ENCODE measurements at regions not wholly inside any gene's neighbourhood (a gene's known extent, or its start where the extent isn't known, plus 50 kb on each side); places are given as distances from the start of the nearest gene placed in this dataset.
"Not testable (repeated sequence)": the region's sequence is repeated elsewhere in the genome, so short reads cannot be mapped to it uniquely, and the experiment has no call there.

DNA sequence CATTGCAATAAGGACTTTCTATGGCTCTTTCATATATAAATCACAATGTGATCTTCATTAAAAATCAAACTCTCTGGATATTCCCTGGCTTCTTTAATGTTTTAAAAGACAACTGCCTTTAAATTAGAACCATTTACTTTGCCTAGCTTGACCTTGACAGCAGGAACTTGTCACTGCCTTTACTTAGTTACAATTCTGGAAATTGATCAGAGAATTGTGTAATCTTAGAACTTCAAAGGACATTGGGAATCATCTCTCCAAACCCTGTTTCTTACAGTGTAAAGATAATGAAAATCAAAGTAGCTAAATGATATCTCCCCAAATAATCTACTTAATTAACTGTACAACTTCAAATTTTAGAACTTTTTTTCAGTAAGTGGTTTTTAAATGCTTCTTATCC lies 517.6 kb upstream of the CCDC179 start:
- no peak for DNase-seq

DNA sequence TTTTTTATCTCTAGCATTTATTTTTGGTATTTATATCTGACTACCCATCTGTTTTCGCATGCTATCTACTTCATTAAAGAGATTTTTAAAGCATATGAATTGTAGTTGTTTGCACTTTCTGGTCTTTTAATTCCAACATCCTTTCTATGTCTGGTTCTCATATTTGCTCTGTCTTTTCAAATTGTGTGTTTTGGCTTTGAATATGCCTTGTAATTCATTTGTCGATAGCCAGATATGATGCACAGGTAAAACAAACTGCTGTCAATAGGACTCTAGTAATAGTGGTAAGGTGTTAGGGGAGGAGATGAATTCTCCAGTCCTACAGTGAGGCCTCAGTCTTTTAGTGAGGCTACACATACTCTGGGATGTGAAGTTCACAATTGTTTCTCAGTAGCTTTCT lies 530.8 kb upstream of the CCDC179 start:
- DNase-seq = no peak

DNA sequence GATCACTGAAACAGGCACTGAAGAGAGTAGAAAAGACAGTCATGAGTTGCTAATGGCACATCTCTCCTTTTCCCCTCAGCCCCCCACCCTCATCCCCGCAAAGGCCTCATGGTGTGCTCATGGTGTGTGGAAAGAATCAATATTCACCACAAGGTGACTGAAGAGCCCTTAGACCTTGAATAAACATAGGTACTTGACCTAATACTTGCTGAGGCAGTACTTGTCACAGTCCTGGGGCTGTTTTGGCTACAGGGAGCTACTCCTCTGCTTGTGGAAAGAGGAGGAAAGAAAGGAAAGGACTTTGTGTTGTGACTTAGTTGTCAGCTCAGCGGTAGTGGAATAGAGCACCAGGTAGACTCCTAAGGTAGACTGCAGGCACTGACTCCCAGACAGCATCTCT lies 537.8 kb upstream of the CCDC179 start:
- no peak for DNase-seq

DNA sequence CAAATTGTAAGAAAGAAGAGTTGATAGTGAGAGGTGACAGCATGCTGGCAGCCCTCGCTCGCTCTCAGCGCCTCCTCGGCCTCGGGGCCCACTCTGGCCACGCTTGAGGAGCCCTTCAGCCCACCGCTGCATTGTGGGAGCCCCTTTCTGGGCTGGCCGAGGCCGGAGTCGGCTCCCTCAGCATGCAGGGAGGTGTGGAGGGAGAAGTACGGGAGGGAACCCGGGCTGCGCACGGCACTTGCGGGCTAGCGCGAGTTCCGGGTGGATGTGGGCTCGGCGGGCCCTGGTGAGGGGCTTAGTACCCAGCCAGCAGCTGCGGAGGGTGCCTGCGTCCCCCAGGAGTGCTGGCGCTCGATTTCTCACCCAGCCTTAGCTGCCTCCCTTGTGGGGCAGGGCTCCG lies 539.7 kb upstream of the CCDC179 start:
- no peak for DNase-seq

DNA sequence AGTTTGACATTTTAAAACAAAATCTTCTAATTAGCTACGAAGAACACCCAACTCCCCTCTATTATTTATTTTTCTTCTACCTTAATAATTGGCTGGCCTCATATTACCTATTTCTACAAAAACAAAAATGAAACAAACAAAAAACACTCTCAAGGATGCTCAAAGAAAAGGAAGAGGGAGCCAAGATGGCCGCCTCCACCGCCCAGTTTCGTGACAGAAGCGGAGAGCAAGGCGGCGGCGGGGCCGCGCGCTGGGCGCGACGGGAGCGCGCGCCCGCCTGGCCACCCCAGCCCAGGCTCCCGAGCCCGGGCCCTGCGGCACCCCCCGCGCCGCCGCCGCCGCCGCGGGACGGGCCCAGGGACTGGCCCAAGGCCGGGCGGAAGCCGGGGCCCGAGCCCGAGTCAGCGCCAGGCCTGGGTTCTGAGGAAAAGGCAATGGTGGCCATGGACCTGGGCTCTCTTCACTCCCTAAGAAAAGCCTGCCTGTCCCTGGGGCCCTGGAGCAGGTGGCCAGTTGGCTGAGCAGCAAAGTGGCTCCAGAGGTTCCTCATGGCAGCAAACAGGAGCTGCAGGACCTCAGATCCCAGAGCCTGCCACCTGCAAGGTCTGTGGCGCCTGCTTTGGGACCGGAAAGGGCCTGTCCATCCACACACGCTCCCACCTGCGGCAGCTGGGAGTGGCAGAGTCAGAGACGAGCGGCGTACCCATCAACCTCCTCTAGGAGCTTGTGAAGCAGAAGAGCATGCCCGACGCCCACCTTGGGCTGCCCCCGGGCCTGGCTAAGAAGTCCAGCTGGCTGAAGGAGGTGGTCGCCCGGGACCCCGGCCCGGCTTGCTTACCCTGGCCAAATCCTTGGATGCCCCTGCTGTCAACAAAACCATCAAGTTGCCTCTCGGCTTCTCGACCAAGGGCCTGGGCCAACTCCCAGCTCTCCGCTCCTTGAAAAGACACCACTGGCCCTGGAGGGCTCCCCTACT lies 543.2 kb upstream of the CCDC179 start:
- no peak for DNase-seq

DNA sequence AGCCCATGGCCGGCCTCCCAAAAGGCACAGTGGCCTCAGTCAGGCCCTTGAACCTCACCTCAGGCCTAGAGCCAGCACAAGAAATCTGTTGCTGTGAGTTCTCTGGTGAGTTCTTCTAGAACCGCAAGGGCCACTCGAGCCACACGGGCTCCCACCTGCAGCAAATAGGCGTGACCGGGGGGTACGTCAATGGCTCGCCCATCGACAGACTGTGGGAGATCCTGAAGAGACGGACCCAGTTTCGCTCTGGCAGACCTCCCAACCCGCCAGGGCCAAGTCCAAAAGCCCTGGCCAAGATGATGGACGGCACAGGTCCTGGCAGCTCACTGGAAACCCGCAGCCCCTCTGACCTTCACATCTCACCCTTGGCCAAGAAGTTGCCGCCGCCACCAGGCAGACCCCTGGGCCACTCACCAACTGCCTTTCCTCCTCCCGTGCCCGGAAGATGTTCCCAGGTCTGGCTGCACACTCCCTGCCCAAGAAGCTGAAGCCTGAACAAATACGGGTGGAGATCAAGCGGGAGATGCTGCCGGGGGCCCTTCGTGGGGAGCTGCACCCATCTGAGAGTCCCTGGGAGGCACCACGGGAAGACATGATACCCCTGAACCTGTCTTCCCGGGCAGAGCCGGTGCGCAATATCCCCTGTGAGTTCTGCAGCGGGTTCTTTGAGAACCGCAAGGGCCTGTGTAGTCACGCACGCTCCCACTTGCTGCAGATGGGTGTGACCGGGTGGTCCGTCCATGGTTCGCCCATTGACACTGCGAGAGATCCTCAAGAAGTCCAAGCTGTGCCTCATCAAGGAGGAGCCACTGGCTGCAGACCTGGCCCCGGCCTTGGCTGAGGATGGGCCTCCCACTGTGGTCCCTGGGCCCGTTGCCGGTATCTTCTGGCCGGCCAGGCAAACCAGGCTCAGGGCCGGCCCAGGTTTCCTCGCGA lies 544.2 kb upstream of the CCDC179 start:
- no peak for DNase-seq

DNA sequence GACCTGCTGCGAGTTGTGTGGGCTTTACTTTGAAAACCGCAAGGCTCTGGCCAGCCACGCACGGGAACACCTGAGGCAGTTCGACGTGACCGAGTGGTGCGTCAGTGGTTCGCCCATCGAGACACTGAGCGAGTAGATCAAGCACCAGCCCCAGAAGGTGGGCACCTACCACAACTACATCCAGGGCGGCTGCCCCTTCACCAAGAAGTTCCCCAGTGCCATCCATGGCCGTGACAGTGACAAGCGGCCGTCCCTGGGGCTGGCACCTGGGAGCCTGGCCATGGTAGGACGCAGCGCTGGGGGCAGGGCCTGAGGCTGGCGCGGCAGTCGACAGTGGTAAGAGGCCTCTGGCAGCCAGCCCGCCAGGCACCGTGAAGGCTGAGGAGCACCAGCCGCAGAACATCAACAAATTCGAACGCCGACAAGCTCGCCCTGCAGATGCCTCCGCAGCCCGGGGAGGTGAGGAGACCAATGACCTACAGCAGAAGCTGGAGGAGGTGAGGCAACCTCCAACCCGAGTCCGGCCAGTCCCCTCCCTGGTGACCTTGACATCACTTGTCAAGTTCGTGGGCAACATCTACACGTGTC lies 545.2 kb upstream of the CCDC179 start:
- DNase-seq = no peak

DNA sequence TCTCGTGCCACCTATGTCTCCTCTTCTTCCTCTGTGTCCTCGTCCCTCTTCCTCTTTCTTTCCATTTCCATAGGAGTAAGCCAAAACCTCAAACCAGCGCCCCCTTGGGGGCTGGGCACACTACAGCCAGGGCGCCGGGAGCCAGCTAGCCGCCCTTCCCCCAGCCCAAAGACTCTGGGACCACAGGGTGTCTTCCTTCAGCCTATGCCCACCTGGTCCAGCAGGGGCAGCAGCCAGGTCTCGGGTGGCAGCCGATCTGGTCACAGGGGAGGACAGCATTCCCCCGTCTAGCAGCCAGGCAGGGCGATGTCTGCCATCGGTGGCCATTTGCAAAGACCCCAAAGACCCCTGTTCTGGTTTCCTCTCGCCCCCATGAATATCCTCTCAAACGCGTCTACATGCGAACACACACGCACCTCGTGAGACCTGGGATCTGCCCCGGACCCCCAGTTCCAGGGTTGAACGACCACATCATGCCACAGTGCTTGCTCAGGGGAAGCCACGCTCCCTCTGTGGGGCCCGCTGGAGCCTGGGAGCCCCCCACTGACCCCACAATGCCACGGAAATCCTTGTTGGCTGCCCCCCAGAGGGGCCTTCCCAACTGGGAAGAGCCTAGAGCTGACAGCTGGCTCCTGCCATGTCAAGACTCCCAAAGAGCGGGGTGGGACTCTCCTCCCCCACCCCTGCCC lies 546.0 kb upstream of the CCDC179 start:
- no peak for DNase-seq

DNA sequence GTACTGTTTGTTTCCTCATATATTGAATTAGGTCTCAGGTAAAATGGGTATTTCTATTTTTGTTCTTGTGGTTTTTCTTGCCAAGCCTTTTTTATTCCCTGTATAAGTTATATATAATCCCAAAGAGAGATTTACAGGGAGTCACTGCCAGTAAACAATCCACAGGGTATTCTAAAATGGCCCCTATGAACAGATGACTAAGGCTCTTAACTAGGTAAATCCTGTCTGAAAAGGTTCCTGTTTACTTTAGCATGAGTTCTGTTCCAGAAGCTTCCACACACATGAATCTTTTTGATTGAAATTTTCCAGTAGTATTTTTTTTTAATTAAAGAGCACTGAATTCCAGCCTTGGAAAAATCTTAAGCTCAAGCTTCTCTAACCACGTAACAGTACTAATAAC lies 552.8 kb upstream of the CCDC179 start:
- no peak for DNase-seq

DNA sequence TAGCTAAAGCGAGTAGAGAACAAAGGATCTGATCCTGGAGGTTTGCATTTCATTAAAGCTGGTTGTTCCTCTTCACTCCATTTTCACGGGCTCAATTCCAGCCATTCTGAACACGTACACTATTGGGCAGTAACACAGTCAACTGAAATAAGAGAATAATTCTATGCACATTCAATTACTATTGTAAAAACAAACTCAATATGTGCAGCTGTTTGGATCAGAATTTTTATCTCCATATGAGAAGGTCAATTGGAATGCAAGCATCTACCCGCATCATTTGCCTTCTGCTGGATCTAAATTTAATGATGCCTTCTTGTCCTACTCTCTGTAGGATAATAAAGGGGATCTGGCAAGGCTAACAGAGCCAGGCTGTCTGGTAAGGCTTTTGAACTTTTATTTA lies 562.8 kb upstream of the CCDC179 start:
- DNase-seq = no peak

DNA sequence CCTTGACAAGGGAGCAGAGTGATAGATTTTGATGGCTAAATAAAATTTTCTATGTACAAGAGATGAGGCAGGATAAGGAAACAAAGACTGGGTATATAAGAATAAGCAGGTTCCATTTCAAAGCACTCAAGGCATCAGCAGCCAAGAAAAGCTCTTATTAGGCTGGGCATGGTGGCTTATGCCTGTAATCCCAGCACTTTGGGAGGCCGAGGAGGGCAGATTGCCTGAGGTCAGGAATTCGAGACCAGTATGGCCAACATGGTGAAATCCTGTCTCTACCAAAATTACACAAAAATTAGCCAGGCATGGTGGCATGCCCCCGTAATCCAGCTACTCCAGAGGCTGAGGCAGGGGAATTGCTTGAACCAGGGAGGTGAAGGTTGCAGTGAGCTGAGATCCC lies 563.4 kb upstream of the CCDC179 start:
- no peak for DNase-seq

DNA sequence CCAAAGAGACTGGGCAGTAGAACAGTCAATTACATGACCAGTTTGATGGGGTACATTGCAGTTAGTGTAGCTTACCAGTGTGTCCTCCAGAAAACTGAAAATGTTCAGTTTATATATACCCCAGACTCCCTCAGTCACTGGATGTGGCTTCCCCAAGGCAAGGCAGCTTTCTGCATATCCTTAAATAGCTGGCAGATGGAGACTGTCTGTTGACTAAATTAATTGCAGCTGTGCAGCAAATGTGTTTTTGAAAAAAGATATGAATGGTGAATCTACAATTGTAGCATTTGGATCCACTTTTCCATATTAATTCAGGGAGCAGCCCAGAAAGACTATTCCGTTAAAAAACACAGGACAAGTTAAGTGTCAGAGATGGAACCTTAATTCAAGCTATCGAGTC lies 565.1 kb upstream of the CCDC179 start:
- no peak for DNase-seq

DNA sequence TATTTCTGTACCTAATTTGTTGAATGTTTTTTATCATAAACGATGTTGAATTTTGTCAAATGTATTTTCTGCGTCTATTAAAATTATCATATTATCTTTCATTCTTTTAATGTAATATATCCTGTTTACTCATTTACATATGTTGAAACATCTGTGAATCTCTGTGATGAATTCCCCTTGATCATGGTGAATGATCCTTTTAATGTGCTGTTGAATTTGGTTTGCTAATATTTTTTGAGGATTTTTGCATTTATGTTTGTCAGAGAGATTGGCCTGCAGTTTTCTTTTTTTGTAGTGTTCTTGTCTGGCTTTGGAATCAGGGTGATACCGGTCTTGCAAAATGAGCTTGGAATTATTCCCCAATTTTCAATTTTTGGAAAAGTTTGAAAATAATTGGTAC lies 569.3 kb upstream of the CCDC179 start:
- DNase-seq = no peak

DNA sequence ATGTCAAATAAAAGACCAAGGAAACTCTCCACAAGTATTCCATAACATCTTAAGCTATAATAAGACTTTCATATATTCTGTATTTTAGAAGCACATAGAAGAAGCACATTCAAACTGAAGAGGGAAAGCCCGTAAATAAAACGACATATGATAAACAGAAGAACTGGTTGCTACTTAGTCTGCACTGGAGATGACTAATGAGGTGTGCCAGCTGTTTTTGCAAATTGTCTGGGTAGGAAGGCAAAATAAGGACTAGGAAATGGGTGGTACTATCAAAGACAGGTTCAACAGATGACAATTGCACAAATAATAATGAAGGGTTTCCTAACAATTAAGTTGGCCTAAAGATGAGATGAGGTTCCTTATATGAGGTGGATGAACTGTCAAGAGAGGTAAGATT lies 593.2 kb upstream of the CCDC179 start:
- no peak for DNase-seq

DNA sequence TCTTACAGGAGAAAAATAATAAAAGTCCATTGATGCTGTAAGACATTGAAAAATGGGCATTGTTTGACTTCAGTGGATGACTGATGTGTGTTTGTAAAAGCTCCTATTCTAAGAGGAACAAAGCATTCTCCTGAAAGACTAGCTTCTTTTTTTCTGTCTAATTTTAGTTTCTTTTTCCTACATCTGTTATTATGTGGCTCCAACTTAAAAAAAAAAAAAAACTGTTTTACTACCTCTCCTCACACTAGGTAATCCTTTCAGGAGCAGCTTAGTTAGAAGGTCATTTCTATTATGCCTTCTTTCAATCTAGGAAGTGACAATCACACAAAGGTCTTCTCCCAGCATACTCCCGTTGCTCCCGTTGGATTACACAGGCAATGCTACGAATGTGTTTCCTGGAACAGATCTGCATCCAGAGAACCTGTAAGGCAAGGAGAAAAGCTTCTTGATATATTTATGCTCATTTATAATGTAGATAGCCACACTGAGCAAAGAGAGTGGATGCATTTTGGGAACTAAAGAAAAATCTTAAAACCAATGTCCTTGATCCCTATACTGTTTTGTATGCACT lies 595.1 kb upstream of the CCDC179 start:
- DNase-seq = no peak

DNA sequence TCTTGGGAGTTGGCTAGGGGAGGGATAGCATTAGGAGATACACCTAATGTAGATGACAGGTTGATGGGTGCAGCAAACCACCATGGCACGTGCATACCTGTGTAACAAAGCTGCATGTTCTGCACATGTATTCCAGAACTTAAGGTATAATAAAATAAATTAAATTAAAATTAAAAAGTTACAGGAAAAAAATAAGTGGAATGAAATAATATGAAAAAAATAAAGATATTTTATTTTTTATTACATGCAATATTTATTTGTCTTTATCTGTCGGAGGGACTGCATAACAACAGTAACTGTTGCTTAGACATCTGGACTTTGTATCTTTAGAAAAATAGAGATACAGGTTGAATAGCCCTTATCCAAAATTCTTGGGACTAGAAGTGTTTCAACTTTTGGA lies 597.4 kb upstream of the CCDC179 start:
- no peak for DNase-seq

DNA sequence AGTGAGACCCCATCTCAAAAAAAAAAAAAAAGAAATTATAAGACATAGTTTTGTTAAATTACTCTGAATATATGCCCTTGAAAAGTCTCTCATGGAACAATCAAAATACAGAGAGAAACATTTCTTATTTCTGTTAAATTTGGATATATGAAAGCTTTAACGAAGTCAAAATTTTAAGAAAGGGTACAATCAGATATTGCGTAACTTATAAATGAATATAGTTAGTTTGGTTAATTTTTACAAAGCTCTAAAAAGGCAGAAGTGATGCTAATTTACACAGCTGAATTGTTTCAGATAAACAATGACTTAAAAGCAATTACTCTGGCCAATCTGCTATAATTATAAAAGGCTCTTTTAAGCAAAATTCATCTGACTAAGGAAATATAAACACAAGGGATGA lies 611.6 kb upstream of the CCDC179 start:
- DNase-seq = no peak

DNA sequence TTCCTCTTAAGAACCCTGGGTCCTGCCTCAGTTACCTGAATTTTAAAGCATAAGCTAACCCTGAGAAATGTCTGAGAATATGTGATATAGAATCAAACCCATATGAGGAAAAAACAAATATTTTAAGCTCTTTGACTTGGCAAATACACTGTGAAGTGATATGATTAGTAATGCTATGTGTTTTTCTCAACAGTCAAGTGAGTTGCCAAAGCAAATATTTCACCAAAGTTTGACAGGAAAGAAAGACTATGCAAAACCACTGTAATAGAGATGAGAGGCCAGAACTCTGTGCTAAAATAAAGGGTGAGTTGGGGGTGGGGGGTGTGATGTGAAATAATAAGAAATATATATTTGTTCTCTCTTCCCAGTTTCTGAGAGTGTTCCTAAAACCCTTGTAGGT lies 613.5 kb upstream of the CCDC179 start:
- no peak for DNase-seq

DNA sequence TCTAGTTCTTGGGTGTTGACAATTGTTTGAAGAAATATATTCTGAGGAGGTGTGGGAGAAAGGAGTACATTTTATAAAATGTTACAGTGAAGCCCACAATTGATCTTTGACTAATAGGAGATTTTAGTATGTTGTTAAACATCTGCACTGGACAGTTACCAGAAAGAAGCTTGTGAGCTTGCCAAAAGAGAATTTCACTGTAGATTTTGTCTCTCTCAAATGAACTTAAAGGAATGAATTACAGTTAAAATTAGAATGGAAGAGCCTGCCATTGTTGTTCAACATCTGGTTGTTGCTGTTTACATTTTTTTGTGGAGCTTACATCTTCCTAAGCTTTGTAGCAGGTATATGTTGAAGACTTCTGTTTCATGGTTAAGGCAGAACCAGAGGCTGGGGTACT lies 620.5 kb upstream of the CCDC179 start:
- DNase-seq = no peak

DNA sequence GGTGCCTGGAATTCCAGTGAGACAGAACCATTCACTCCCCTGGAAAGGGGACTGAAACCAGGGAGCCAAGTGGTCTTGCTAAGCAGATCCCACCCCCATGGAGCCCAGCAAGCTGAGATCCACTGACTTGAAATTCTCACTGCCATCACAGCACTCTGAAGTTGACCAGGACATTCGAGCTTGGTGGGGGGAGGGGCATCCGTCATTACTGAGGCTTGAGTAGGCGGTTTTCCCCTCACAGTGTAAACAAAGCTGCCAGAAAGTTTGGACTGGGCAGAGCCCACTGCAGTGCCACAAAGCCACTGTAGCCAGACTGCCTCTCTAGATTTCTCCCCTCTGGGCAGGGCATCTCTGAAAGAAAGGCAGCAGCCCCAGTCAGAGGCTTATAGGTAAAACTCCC lies 623.9 kb upstream of the CCDC179 start:
- not testable (repeated sequence) for DNase-seq

DNA sequence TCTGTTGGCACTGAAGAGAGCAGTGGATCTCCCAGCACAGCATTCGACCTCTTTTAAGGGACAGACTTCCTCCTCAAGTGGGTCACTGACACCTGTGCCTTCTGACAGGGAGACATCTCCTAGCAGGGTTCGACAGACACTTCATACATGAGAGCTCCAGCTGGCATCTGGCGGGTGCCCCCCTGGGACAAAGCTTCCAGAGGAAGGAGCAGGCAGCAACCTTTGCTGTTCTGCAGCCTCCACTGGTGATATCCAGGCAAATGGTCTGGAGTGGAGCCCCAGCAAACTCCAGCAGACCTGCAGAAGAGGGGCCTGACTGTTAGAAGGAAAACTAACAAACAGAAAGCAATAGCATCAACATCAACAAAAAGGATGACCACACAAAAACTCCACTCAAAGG lies 624.3 kb upstream of the CCDC179 start:
- not testable (repeated sequence) for DNase-seq

DNA sequence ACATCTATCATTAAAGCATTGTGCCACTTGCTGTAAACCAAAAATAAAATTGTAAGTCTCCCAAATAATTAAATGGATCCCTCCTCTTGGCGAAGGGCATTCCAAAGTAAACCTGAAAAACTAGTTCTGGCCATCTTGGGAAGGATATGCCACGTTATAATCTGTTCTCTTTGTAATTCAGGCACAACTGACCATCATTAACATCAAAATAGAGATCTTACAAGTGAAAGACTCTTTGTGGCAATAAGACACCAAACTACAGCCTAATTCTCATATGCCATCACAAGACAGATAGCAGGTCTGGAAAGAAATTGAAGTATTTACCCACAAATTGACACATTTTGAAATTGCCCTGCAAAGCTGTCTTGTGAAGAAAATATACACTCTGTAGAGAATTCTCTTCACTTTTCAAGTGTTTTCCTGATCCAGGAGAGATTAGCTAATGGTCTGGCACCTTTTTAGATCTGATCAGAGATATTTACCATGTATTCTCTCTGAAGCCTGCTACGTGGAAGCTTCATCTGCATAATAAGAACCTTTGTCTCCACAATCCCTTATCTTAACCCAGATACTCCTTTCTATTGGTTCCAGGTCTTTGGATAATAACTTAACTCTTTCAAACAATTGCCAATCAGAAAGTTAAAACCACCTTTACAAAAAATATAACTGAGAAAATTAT lies 630.4 kb upstream of the CCDC179 start:
- no peak for DNase-seq
